HG03571 (cell line): ENCODE measurements at regions not wholly inside any gene's neighbourhood (a gene's known extent, or its start where the extent isn't known, plus 50 kb on each side); places are given as distances from the start of the nearest gene placed in this dataset.

Source experiments
- ATAC-seq: cut with Tn5 transposase; IDR thresholded peaks from one replicate; pipeline ENCODE4 v1.9.1; 2021; ENCODE audit not compliant: unreplicated experiment

- no peak for ATAC-seq
These were observed 437.5 kb downstream of the BTBD3 start for GRCh38 chr20:12355185-12355584.

DNA sequence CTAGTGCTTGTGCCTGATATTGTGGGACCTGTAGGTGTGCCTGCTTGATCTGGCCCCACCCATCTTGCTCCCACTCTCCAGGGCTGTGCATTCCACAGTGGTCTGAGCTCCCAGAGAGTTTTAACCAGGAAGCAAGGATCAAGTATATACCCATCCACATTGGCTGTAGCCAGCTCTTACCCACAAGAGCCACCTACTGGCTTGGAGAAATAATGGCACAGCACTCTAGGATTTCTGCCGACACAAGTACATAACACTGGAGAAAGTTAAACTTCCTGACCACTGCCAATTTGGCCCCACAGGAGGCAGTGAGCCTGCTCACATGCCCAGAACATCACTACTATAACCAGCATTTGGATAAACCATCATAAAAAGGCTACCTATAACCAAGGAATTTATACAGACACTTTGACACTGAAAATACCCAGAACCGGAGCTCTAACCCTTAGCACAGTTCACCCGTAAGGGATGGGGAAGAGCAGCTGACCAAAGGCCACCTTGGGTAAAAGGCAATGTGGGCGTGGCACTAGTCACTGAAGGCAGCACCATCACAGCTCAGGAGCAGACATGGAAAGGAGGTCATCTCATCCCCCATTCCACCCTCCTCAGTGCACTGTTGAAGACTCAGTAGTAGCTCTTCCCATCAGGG, 440.4 kb downstream of the BTBD3 start:
- ATAC-seq = no peak

GRCh38 chr20:12358655-12359009, 440.9 kb downstream of the BTBD3 start:
- no peak for ATAC-seq

DNA sequence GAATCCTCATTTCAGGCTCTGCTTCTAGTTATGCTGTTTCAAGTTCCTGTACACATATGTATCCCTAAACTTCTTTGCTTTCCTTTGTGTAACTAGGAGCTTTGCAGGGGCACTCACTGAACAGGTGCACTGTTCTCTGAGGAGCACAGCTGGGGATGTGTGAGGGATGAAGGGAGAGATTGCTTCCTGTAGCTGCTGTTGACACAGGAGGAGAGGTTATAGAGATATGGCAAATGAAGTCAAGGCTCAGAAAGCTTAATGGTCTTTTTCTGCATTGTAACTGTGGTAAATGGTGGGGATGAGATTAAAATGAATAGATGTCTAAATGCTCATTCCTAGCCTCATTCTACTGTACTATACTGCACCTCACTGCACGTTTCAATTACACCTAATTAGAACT, 454.3 kb downstream of the BTBD3 start:
- no peak for ATAC-seq

DNA sequence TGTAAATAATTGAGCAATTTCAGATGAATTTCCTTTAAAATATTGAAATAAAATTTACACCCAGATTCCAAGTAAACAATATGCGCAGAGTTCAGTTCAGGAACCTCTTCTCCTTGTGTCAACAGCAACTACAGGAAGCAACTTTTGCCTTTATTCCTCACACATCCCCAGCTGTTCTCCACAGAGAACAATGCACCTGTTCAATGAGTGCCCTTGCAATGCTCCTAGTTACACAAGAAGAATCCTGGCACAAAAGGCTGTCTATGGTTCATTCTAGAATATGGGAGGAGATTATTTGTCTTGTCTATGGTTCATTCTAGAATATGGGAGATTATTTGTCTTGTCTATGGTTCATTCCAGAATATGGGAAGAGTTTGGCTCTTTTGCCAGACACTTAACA, 454.9 kb downstream of the BTBD3 start:
- ATAC-seq = no peak

- no peak for ATAC-seq
These were observed 458.3 kb downstream of the BTBD3 start for GRCh38 chr20:12375967-12376366.

- no peak for ATAC-seq
These were observed 466.1 kb downstream of the BTBD3 start for GRCh38 chr20:12383821-12384220.

DNA sequence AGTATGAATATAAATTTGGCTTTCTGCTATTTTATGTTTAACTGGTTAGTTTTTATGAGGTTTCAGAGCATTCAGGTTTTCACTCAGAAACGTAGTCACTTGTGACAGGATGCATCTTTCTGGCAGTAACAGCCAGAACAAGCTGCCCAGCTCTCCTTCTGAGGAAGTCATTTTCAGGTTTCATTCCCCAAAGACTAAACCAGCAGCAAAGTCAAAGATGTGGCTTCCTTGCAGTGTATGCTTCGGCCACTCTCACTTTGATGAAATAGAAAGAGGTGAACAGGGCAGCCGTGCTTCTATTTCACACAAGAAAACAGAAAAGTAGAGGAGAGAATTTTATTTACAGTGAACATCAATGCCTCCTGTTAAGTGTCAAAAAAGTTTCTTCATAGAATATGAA, 469.1 kb downstream of the BTBD3 start:
- ATAC-seq = no peak

DNA sequence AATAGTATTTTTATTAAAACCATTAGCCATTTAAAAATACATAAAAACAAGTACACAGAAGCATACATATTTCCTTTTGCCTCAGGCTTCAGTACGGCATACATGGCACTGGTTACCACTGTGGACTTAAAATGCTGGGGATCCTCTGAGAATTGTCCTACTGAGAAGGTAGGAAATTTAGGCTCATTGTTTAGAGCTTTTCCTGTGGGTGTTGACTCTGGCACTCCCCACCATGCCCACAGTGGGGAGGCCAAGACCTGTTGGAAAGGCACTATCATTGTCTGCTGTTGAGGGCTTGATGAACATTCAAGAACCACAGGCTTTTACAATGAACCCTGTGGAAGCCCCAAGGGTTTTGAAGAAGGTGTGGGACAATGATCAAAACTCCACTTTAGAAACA, 473.4 kb downstream of the BTBD3 start:
- ATAC-seq = no peak

- ATAC-seq = no peak
These were observed 477.1 kb downstream of the BTBD3 start for GRCh38 chr20:12394786-12395185.

DNA sequence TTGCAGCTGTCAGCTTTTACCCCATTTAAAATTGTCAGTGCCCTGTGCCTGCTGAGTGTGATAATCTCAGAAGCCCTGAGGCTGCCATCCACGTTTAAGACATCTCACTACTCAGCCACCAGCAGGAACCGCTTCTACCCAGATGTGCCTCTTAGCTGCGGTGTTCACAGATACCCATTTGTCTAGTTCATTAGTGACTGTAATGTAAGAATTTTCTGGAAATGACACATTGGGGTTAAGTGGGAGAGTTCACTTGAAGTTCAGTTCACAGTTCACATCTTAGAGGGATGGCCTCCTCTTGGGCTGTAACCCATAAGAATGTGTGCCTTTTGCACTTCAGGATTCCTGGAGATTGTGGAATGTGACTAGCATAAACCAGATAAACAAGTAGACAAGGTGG, 477.7 kb downstream of the BTBD3 start:
- ATAC-seq = no peak

- ATAC-seq = no peak
These were observed 478.1 kb downstream of the BTBD3 start for GRCh38 chr20:12395760-12396159.

DNA sequence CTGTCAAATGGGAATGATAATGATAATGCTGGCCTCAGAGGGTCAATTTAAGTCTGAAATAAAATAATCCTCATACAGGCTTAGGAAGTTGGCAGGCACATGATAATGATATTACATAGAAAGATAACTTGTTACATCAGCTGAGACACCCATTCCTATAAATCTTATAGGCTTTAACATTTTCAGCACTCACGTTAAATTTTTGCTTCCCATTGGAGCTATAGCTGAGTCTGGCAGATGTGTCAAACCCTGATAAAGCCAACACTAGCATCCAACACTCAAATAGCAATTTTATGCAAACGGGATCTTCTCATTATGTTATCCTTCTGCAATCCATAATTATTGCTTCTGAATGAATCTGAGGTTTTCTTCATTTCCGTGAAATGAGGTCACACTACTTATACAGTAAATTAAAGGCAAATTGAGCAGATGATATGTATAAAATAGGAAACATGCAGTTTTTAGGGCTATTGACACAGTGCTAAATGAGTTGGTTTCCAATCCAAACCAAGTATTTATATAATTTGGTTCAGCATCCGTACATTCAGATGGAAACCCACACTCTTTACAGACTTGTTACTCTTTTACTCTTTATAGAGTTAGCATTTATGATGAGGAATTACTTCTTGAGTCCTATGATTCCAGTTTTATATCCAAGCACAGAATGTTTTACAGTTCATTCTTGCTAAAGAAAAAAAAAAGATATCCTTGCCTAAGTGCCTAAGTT, 481.6 kb downstream of the BTBD3 start:
- ATAC-seq = no peak

DNA sequence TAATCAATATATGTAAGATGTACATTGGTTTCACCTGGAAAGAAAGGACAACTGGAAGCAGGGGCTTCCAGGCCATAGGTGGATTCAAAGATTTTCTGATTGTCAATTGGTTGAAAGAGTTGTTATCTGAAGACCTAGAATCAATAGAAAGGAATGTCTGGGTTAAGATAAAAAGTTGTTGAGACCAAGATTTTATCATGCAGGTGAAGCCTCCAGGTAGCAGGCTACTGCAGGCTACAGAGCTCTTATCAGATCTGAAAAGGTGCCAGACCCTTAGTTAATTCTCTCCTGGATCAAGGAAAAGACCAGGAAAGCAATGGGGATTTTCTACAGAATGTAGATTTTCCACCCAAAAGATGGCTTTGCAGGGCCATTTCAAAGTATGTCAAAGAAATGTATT, 487.2 kb downstream of the BTBD3 start:
- ATAC-seq = no peak

- no peak for ATAC-seq
These were observed 489.3 kb downstream of the BTBD3 start for GRCh38 chr20:12406978-12407377.

DNA sequence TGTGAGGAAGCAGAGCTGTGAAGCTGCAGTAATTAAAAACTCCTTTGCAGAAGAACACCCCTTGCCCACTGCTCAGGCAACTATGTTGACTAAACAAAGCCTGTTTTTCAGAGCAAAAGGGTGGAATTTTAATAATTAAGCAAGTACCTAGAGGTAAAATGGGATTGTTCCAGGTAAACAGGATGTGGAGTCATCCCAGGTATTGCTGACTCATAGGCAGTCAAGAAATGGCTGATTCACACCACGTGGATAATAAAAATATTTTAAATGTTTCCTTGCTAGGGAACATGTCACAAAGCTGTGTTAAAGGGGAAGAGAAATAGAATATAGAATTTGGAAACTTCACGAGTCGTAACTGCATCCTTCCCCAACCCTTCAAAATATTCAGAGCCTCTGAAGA, 491.8 kb downstream of the BTBD3 start:
- no peak for ATAC-seq

DNA sequence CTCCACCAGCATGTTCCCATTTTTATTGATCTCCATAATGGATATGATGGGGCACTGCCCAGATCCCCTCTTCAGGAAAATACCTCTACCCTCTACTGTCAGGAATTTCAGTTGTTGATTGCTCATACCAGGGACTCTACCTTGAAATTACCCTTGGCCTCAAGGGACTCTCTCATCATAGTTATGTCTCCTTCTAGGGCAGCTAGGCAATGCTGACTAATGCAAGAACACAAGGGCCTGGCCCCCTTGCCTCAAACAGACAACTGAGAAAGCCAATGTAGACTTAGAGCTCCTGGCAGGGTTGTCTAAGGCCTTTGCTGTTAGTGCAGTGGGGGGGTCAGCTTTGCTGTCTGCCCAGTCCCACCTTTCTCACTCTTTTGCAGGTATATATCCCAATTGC, 493.1 kb downstream of the BTBD3 start:
- ATAC-seq = no peak

DNA sequence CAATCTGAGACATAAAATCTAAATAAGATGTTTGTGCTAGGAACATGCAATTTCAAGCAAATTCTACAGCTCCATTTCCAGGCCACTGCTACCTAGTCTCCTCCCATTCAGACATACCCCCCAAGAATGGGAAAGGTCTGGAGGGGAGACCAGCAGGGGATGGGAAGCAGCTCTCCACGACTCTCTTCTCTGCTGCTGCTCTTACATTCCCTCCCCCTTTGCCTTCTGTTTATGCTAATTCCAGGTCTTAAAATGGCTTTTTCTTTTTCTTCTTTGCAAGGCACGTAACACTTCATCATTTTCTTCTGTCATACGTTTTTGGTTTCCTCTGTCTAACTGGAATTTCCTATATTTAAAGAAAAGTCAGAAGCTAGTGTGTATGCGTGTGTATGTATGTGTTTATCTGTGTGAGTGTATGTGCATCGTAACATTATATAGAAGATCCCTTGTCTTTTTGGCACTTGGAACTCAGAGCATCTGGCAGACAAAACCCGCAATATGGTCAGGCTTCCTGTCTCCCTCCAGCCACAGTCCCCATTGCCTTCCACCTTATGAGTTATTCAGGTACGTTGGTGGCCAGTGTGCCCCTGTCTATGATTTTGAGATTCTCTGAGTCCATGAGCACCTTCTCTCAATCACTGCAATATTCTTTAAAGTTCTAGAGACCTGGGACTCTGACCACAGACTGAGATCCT, 493.7 kb downstream of the BTBD3 start:
- ATAC-seq = no peak

DNA sequence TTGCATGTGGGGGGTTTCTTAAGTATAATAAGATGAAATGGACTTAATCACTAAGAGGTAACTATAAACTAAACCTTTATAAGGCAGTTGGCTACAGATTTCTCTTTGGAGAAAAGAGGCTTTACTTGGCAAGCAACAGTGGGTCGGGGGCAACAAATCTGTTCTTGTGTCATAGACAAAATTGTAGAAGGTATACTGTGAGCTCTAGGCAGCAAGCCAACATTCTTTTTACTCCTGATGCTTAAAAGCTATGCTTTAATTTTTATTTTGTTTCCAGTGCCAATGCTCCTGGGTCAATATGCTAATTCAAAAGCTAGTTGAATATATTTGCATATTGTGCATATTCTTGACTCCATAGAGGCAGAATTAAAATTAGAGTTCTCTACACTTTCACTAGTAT, 495.4 kb downstream of the BTBD3 start:
- ATAC-seq = no peak

DNA sequence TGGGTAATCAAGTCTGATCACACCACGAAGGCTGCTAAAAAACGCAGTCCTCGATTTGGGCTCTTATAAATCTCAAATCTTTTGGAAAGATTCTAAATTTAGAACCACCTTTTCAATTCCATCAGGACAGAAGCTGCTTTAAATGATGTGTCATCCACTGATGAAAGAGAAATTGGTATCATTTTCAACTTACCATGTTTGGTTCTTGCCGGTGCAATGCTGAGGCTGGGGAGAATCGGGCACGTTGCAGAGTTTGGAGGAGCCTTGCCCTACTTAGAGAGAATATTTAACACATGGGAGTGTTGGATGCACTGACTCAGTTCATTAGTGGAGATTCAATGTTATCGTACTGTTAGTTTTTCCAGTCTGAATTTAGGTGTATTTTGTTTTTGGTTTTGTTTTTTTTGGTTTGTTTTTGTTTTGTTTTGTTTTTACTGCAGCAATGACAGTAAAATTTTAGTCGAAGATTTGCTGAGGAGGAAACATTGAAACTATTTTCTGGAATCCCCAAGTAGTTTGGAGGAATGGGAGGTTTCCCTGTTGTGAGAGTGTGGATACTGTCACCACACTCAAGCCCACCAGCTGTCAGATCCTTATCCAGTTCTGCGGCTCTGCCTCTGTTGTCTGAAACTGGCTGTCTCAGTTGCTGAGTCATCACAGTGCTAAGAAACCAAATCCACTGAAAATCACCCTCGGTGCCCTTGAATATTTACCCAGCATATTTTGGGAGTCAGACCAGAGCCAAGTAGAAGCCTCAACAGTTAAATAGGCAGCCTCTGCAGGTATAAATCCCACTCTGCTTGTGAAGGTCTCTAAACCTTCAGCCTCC, 497.0 kb downstream of the BTBD3 start:
- ATAC-seq = no peak

- ATAC-seq = no peak
These were observed 498.6 kb downstream of the BTBD3 start for GRCh38 chr20:12416281-12416680.

DNA sequence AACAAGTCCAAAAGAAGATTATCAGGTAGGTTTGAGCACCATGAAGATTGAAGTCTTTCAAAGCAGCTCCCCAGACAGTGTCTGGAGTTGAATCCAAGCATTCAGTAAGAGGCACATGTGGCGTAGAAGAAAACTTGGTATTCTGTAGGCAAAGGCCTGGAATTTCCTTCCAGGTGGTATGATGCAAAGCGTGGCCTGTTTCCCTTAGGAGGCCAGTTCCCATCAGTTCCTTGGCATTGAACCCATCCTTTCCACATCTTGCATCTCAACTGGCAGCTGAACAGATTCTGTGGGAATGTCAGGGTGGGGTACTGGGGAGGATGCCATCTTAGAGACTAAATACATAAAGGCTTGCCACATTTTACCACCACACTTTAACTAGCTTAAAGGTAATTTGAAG, 516.0 kb downstream of the BTBD3 start:
- no peak for ATAC-seq
